Thyroid gland (tissue), 4 donors: ENCODE measurements at regions not wholly inside any gene's neighbourhood (a gene's known extent, or its start where the extent isn't known, plus 50 kb on each side); places are given as distances from the start of the nearest gene placed in this dataset.

Experiments
- DNase-seq, 2 donors: peaks; one replicate each; pipeline ENCODE4 v3.0.0-alpha.2; 2019
- H3K27ac ChIP-seq, 3 donors: fragments of 200-600 bp; sonication (generic); 1 replicate in 2 of 3; 2 replicates in 1 of 3; pipeline ENCODE4 v1.5.1; 2016 to 2019; ENCODE audit warnings: mild to moderate bottlenecking in 1 of 3, moderate library complexity in 1 of 3
- H3K27me3 ChIP-seq: fragments of 200-600 bp; sonication (generic); one replicate; pipeline ENCODE4 v1.5.1; 2019
- H3K36me3 ChIP-seq, 2 donors: fragments of 200-600 bp; sonication (generic); one replicate each; pipeline ENCODE4 v1.5.1; 2016 to 2019
- H3K4me1 ChIP-seq, 2 donors: fragments of 200-600 bp; sonication (generic); one replicate each; pipeline ENCODE4 v1.5.1; 2017 to 2019
- H3K4me3 ChIP-seq, 3 donors: fragments of 200-600 bp; sonication (generic); replicated peaks in 1 of 3; 1 replicate in 2 of 3; 2 replicates in 1 of 3; pipeline ENCODE4 v1.5.1; 2016; ENCODE audit warnings: mild to moderate bottlenecking in 1 of 3
- H3K9me3 ChIP-seq: fragments of 200-600 bp; sonication (generic); one replicate; pipeline ENCODE4 v1.5.1; 2017
- CTCF ChIP-seq, 6 experiments: fragments of 200-600 bp in 3 of 6; fragments of 450-650 bp in 3 of 6; sonication (generic) in 3 of 6; IDR thresholded peaks; one replicate each; pipeline ENCODE4 v1.5.1; 2016 to 2019; ENCODE audit warnings: antibody characterized with exemption in 6 of 6, mild to moderate bottlenecking in 2 of 6, inconsistent platforms in 1 of 6, moderate library complexity in 1 of 6
- POLR2A ChIP-seq, 2 donors: fragments of 450-650 bp; IDR thresholded peaks; one replicate each; pipeline ENCODE4 v1.6.1; 2017; ENCODE audit warnings: antibody characterized with exemption in 2 of 2, mild to moderate bottlenecking in 2 of 2, moderate library complexity in 1 of 2
- WGBS, 2 donors: methylation state at CpG; one replicate each; pipeline ENCODE4 v1.1.5; 2017; 5-methylcytosine and 5-hydroxymethylcytosine counted together
- intact Hi-C: fragments of 100-400 bp; cut with DNase I; formaldehyde crosslinking; loops from one replicate; pipeline ENCODE4 v1.15.1; 2023

GRCh38 chr4:20451986-20452385 is 200.3 kb downstream of the SLIT2 start:
- no peaks in the 10 kb centered on the region for H3K9me3 ChIP-seq
- TF ChIP-seq CTCF (IDR thresholded peaks at IDR 0.05) (no peak), POLR2A (IDR thresholded peaks at IDR 0.05) (no peak)
- 90 to 94% methylated on average over 2 of the region's 2 CpGs for WGBS, 2 donors
- H3K4me1 ChIP-seq, result no peaks in the 10 kb centered on the region
- H3K27ac ChIP-seq, result no peak overlapping the region
- no peaks in the 10 kb centered on the region for H3K27me3 ChIP-seq
- intact Hi-C loops, result no loop called here
- H3K4me3 ChIP-seq, result no peak overlapping the region
- no peaks in the 10 kb centered on the region for H3K36me3 ChIP-seq
- DNase-seq, result no peak

GRCh38 chr4:20454515-20454914 is 202.8 kb downstream of the SLIT2 start:
- H3K4me1 ChIP-seq, result no peaks in the 10 kb centered on the region
- TF ChIP-seq CTCF (IDR thresholded peaks at IDR 0.05), result no peak
- no peak for TF ChIP-seq POLR2A (IDR thresholded peaks at IDR 0.05)
- no peaks in the 10 kb centered on the region for H3K27me3 ChIP-seq
- no peak overlapping the region for H3K27ac ChIP-seq
- H3K36me3 ChIP-seq, result no peaks in the 10 kb centered on the region
- 92 to 96% methylated on average over 2 of the region's 2 CpGs for WGBS, 2 donors
- intact Hi-C loops, result no loop called here
- DNase-seq, result no peak
- no peaks in the 10 kb centered on the region for H3K9me3 ChIP-seq
- H3K4me3 ChIP-seq, result no peak overlapping the region

GRCh38 chr4:20456407-20456806 is 204.7 kb downstream of the SLIT2 start:
- H3K4me1 ChIP-seq, result no peaks in the 10 kb centered on the region
- H3K36me3 ChIP-seq, result no peaks in the 10 kb centered on the region
- DNase-seq, result no peak
- no peak for TF ChIP-seq CTCF (IDR thresholded peaks at IDR 0.05)
- no peak for TF ChIP-seq POLR2A (IDR thresholded peaks at IDR 0.05)
- intact Hi-C loops, result no loop called here
- H3K27me3 ChIP-seq, result no peaks in the 10 kb centered on the region
- H3K4me3 ChIP-seq, result no peak overlapping the region
- H3K9me3 ChIP-seq, result no peaks in the 10 kb centered on the region
- no peak overlapping the region for H3K27ac ChIP-seq

- no peaks in the 10 kb centered on the region for H3K9me3 ChIP-seq
- no peak overlapping the region for H3K27ac ChIP-seq
- TF ChIP-seq CTCF (IDR thresholded peaks at IDR 0.05), result no peak
- TF ChIP-seq POLR2A (IDR thresholded peaks at IDR 0.05), result no peak
- no peak for DNase-seq
- H3K27me3 ChIP-seq, result no peaks in the 10 kb centered on the region
- H3K4me3 ChIP-seq, result no peak overlapping the region
- 74 to 83% methylated on average over 4 of the region's 4 CpGs for WGBS, 2 donors
- no peaks in the 10 kb centered on the region for H3K36me3 ChIP-seq
- no peaks in the 10 kb centered on the region for H3K4me1 ChIP-seq
- intact Hi-C loops, result no loop called here
These were observed 210.9 kb downstream of the SLIT2 start for GRCh38 chr4:20462426-20463175.

- Histone ChIP-seq H3K27ac (no peak overlapping the region), H3K4me3 (no peak overlapping the region), H3K4me1 (no peaks in the 10 kb centered on the region), H3K27me3 (no peaks in the 10 kb centered on the region), H3K36me3 (no peaks in the 10 kb centered on the region), H3K9me3 (no peaks in the 10 kb centered on the region)
- no peak for DNase-seq
- intact Hi-C loops, result no loop called here
- TF ChIP-seq POLR2A (IDR thresholded peaks at IDR 0.05) (no peak), CTCF (IDR thresholded peaks at IDR 0.05) (no peak)
- 89 to 93% methylated on average over 2 of the region's 2 CpGs for WGBS, 2 donors
These were observed 211.4 kb downstream of the SLIT2 start for GRCh38 chr4:20463176-20463430.
